Endodermal cell (in vitro differentiated cells): ENCODE measurements at regions not wholly inside any gene's neighbourhood (a gene's known extent, or its start where the extent isn't known, plus 50 kb on each side); places are given as distances from the start of the nearest gene placed in this dataset.

Source experiments
- DNase-seq: peaks from one replicate; pipeline ENCODE4 v3.0.0-alpha.2; 2017
- H3K27ac ChIP-seq: 2 replicates; pipeline ENCODE4 v1.5.1; 2013; ENCODE audit warnings: mild to moderate bottlenecking, low read depth, low read length, moderate library complexity
- H3K27me3 ChIP-seq: 2 replicates; pipeline ENCODE4 v1.6.1; 2013; ENCODE audit warnings: mild to moderate bottlenecking, low read length, moderate library complexity; ENCODE audit not compliant: insufficient read depth, control insufficient read depth, poor library complexity, severe bottlenecking
- H3K36me3 ChIP-seq: 2 replicates; pipeline ENCODE4 v1.7.0; 2013; ENCODE audit warnings: mild to moderate bottlenecking, low read length, moderate library complexity; ENCODE audit not compliant: control insufficient read depth, insufficient read depth
- H3K4me1 ChIP-seq: one replicate; pipeline ENCODE4 v1.7.0; 2013; ENCODE audit warnings: low read length; ENCODE audit not compliant: control insufficient read depth, insufficient read depth
- H3K4me3 ChIP-seq: 2 replicates; pipeline ENCODE4 v1.5.1; 2013; ENCODE audit warnings: mild to moderate bottlenecking, low read length, moderate library complexity
- H3K9ac ChIP-seq: 2 replicates; pipeline ENCODE4 v1.6.1; 2013; ENCODE audit warnings: mild to moderate bottlenecking, low read length, moderate library complexity; ENCODE audit not compliant: poor library complexity, severe bottlenecking; ENCODE audit errors: extremely low read depth
- H3K9me3 ChIP-seq: 2 replicates; pipeline ENCODE4 v1.6.1; 2013; ENCODE audit warnings: mild to moderate bottlenecking, low read length, moderate library complexity; ENCODE audit not compliant: control insufficient read depth
- H3K27ac Mint-ChIP-seq: 2 replicates; pipeline ENCODE4 v1.8.0; 2020; ENCODE audit warnings: mixed read lengths
- H3K27me3 Mint-ChIP-seq: 2 replicates; pipeline ENCODE4 v1.8.0; 2021; ENCODE audit warnings: mild to moderate bottlenecking, mixed read lengths; ENCODE audit not compliant: insufficient read depth
- H3K36me3 Mint-ChIP-seq: 2 replicates; pipeline ENCODE4 v1.8.0; 2020; ENCODE audit warnings: low read depth, mixed read lengths
- H3K4me1 Mint-ChIP-seq: 2 replicates; pipeline ENCODE4 v1.8.0; 2020; ENCODE audit warnings: mixed read lengths
- H3K4me3 Mint-ChIP-seq: 2 replicates; pipeline ENCODE4 v1.8.0; 2020; ENCODE audit warnings: mild to moderate bottlenecking, moderate library complexity, mixed read lengths
- H3K9me3 Mint-ChIP-seq: 2 replicates; pipeline ENCODE4 v1.8.0; 2020; ENCODE audit warnings: mild to moderate bottlenecking, mixed read lengths
- CTCF ChIP-seq: fragments of 200-600 bp; sonication (generic); conservative IDR thresholded peaks from 2 replicates; pipeline ENCODE4 v1.5.0; 2021; ENCODE audit warnings: antibody characterized with exemption, mild to moderate bottlenecking
- WGBS, 2 experiments: methylation state at CpG; one replicate each; pipeline versions ENCODE4 v1.1.5 to v1.1.7; 2013; ENCODE audit warnings: missing lambda C conversion rate in 2 of 2, mixed read lengths in 1 of 2; ENCODE audit not compliant: insufficient coverage in 1 of 2, insufficient read length in 1 of 2; 5-methylcytosine and 5-hydroxymethylcytosine counted together

GRCh38 chr3:56960234-56960917, 100.1 kb upstream of the SPATA12 start:
- no peaks in the 10 kb centered on the region for H3K4me1 Mint-ChIP-seq

GRCh38 chr3:56958879-56959278, 101.6 kb upstream of the SPATA12 start:
- H3K4me3 ChIP-seq, result no peak overlapping the region
- no peak overlapping the region for H3K9ac ChIP-seq
- peaks cover 3% of the 10 kb centered on the region for H3K4me1 ChIP-seq
- no peak overlapping the region for H3K4me3 Mint-ChIP-seq
- no peak overlapping the region for H3K27ac Mint-ChIP-seq
- no peak for TF ChIP-seq CTCF
- no peak for DNase-seq
- no peaks in the 10 kb centered on the region for H3K27me3 ChIP-seq
- peaks cover 7% of the 10 kb centered on the region for H3K4me1 Mint-ChIP-seq
- H3K9me3 ChIP-seq, result no peaks in the 10 kb centered on the region
- no peaks in the 10 kb centered on the region for H3K27me3 Mint-ChIP-seq
- peaks cover 2% of the 10 kb centered on the region for H3K36me3 Mint-ChIP-seq
- WGBS, 2 experiments, result 86 to 91% methylated on average over 2 of the region's 2 CpGs
- no peaks in the 10 kb centered on the region for H3K36me3 ChIP-seq
- H3K27ac ChIP-seq, result no peak overlapping the region
- no peaks in the 10 kb centered on the region for H3K9me3 Mint-ChIP-seq

More at GRCh38 chr3:56960234-56960917, 100.1 kb upstream of the SPATA12 start:
- Histone ChIP-seq H3K27ac (peak overlapping the region; percentile 15), H3K9ac (no peak overlapping the region), H3K4me1 (peaks cover 3% of the 10 kb centered on the region), H3K4me3 (no peak overlapping the region), H3K27me3 (no peaks in the 10 kb centered on the region), H3K36me3 (no peaks in the 10 kb centered on the region), H3K9me3 (no peaks in the 10 kb centered on the region)
- no peak overlapping the region for H3K4me3 Mint-ChIP-seq
- 91 to 100% methylated on average over 5 to 6 of the region's 6 CpGs for WGBS, 2 experiments
- peaks cover 4% of the 10 kb centered on the region for H3K36me3 Mint-ChIP-seq
- DNase-seq, result no peak
- H3K9me3 Mint-ChIP-seq, result peaks cover 2% of the 10 kb centered on the region
- no peak overlapping the region for H3K27ac Mint-ChIP-seq
- no peak for TF ChIP-seq CTCF
- H3K27me3 Mint-ChIP-seq, result no peaks in the 10 kb centered on the region

GRCh38 chr3:56957522-56957921, 102.9 kb upstream of the SPATA12 start:
- no peak overlapping the region for H3K4me3 Mint-ChIP-seq
- no peak overlapping the region for H3K27ac ChIP-seq
- H3K36me3 ChIP-seq, result no peaks in the 10 kb centered on the region
- H3K27ac Mint-ChIP-seq, result no peak overlapping the region
- 80 to 98% methylated on average over 1 to 2 of the region's 2 CpGs for WGBS, 2 experiments
- no peaks in the 10 kb centered on the region for H3K9me3 ChIP-seq
- peaks cover 2% of the 10 kb centered on the region for H3K36me3 Mint-ChIP-seq
- no peak for DNase-seq
- H3K27me3 Mint-ChIP-seq, result no peaks in the 10 kb centered on the region
- H3K4me1 ChIP-seq, result peaks cover 3% of the 10 kb centered on the region
- no peaks in the 10 kb centered on the region for H3K9me3 Mint-ChIP-seq
- no peak overlapping the region for H3K4me3 ChIP-seq
- no peaks in the 10 kb centered on the region for H3K27me3 ChIP-seq
- TF ChIP-seq CTCF, result no peak
- H3K9ac ChIP-seq, result no peak overlapping the region
- peaks cover 12% of the 10 kb centered on the region for H3K4me1 Mint-ChIP-seq
